Mesendoderm (in vitro differentiated cells): ENCODE measurements at regions not wholly inside any gene's neighbourhood (a gene's known extent, or its start where the extent isn't known, plus 50 kb on each side); places are given as distances from the start of the nearest gene placed in this dataset.

Experiments used
- DNase-seq: peaks from one replicate; pipeline ENCODE4 v3.0.0; 2013
- H2AK5ac ChIP-seq: 2 replicates; pipeline ENCODE4 v1.6.1; 2013; ENCODE audit warnings: low read length, inconsistent platforms
- H2BK120ac ChIP-seq: 2 replicates; pipeline ENCODE4 v1.6.1; 2013; ENCODE audit warnings: low read depth, mild to moderate bottlenecking, low read length, moderate library complexity, mixed read lengths
- H2BK15ac ChIP-seq: replicated peaks from 2 replicates; pipeline ENCODE4 v1.6.1; 2013; ENCODE audit warnings: low read depth, mild to moderate bottlenecking, moderate library complexity
- H2BK5ac ChIP-seq: 2 replicates; pipeline ENCODE4 v1.6.1; 2013; ENCODE audit warnings: low read length, inconsistent platforms
- H3K18ac ChIP-seq: 2 replicates; pipeline ENCODE4 v1.6.1; 2013; ENCODE audit warnings: mild to moderate bottlenecking, low read length, mixed read lengths
- H3K23ac ChIP-seq: one replicate; pipeline ENCODE4 v1.6.1; 2013; ENCODE audit warnings: low read length
- H3K27ac ChIP-seq: 2 replicates; pipeline ENCODE4 v1.5.1; 2013; ENCODE audit warnings: low read depth, mild to moderate bottlenecking, inconsistent platforms, low read length, moderate library complexity
- H3K27me3 ChIP-seq: 2 replicates; pipeline ENCODE4 v1.6.1; 2013; ENCODE audit warnings: low read length, control low read depth, mild to moderate bottlenecking, inconsistent platforms; ENCODE audit not compliant: insufficient read depth, poor library complexity
- H3K36me3 ChIP-seq: 2 replicates; pipeline ENCODE4 v1.6.1; 2013; ENCODE audit warnings: low read length, inconsistent platforms; ENCODE audit not compliant: control insufficient read depth, insufficient read depth
- H3K4ac ChIP-seq: one replicate; pipeline ENCODE4 v1.6.1; 2013; ENCODE audit warnings: low read depth, mild to moderate bottlenecking, low read length, moderate library complexity
- H3K4me1 ChIP-seq: 2 replicates; pipeline ENCODE4 v1.6.1; 2013; ENCODE audit warnings: low read depth, low read length, inconsistent platforms; ENCODE audit not compliant: control insufficient read depth
- H3K4me2 ChIP-seq: 2 replicates; pipeline ENCODE4 v1.6.1; 2013; ENCODE audit warnings: low read length
- H3K4me3 ChIP-seq: 2 replicates; pipeline ENCODE4 v1.5.1; 2013; ENCODE audit warnings: mild to moderate bottlenecking, low read length
- H3K56ac ChIP-seq: one replicate; pipeline ENCODE4 v1.6.1; 2013; ENCODE audit warnings: low read length
- H3K79me1 ChIP-seq: 2 replicates; pipeline ENCODE4 v1.6.1; 2013; ENCODE audit warnings: low read length, inconsistent platforms
- H3K79me2 ChIP-seq: 2 replicates; pipeline ENCODE4 v1.6.1; 2013; ENCODE audit warnings: mild to moderate bottlenecking, low read length; ENCODE audit not compliant: control insufficient read depth, insufficient read depth
- H3K9ac ChIP-seq: 2 replicates; pipeline ENCODE4 v1.6.1; 2013; ENCODE audit warnings: low read length, inconsistent platforms
- H4K5ac ChIP-seq: one replicate; pipeline ENCODE4 v1.6.1; 2013; ENCODE audit warnings: low read length
- H4K8ac ChIP-seq: one replicate; pipeline ENCODE4 v1.6.1; 2013; ENCODE audit warnings: low read depth, mild to moderate bottlenecking, control low read depth, low read length, moderate library complexity
- WGBS: extraction: QIAGEN DNeasy Blood & Tissue Kit; methylation state at CpG from one replicate; pipeline ENCODE4 v1.1.7; 2013; ENCODE audit warnings: low lambda C conversion rate, missing lambda C conversion rate; ENCODE audit not compliant: insufficient coverage; ENCODE audit errors: extremely low coverage; 5-methylcytosine and 5-hydroxymethylcytosine counted together

- Histone ChIP-seq H3K18ac (no peak overlapping the region), H3K27me3 (no peaks in the 10 kb centered on the region), H3K4me3 (no peak overlapping the region), H3K27ac (no peak overlapping the region), H3K23ac (no peak overlapping the region), H3K79me1 (no peaks in the 10 kb centered on the region), H3K9ac (no peak overlapping the region), H3K56ac (no peak overlapping the region), H2BK15ac (no peak overlapping the region), H2BK5ac (no peak overlapping the region), H2BK120ac (no peak overlapping the region), H3K36me3 (no peaks in the 10 kb centered on the region), H2AK5ac (no peak overlapping the region), H3K4me1 (no peaks in the 10 kb centered on the region), H4K8ac (no peak overlapping the region), H3K79me2 (no peaks in the 10 kb centered on the region), H4K5ac (no peak overlapping the region), H3K4me2 (no peak overlapping the region), H3K4ac (no peak overlapping the region)
- no peak for DNase-seq
- WGBS, result no CpG with 5 or more reads among the region's 1 CpG
Observed at GRCh38 chr10:4568086-4568485, 257.9 kb upstream of the AKR1E2 start.

GRCh38 chr10:4567637-4568036 lies 258.4 kb upstream of the AKR1E2 start:
- H3K4me1 ChIP-seq, result no peaks in the 10 kb centered on the region
- H2BK120ac ChIP-seq, result no peak overlapping the region
- no peak overlapping the region for H3K9ac ChIP-seq
- H2BK5ac ChIP-seq, result no peak overlapping the region
- no peak overlapping the region for H4K8ac ChIP-seq
- no peaks in the 10 kb centered on the region for H3K79me1 ChIP-seq
- no peak overlapping the region for H3K4ac ChIP-seq
- no peak overlapping the region for H3K23ac ChIP-seq
- no peak overlapping the region for H2BK15ac ChIP-seq
- no peaks in the 10 kb centered on the region for H3K36me3 ChIP-seq
- H4K5ac ChIP-seq, result no peak overlapping the region
- H3K27me3 ChIP-seq, result no peaks in the 10 kb centered on the region
- H3K79me2 ChIP-seq, result no peaks in the 10 kb centered on the region
- H3K27ac ChIP-seq, result no peak overlapping the region
- no peak for DNase-seq
- H3K56ac ChIP-seq, result no peak overlapping the region
- H3K4me3 ChIP-seq, result no peak overlapping the region
- no CpG with 5 or more reads among the region's 1 CpG for WGBS
- H2AK5ac ChIP-seq, result no peak overlapping the region
- H3K4me2 ChIP-seq, result no peak overlapping the region
- no peak overlapping the region for H3K18ac ChIP-seq

GRCh38 chr10:4566011-4566410 lies 260.0 kb upstream of the AKR1E2 start:
- no peak overlapping the region for H2BK15ac ChIP-seq

GRCh38 chr10:4561296-4561695 lies 264.7 kb upstream of the AKR1E2 start:
- no peak overlapping the region for H4K5ac ChIP-seq
- H2BK5ac ChIP-seq, result no peak overlapping the region
- no peak overlapping the region for H2BK120ac ChIP-seq
- H4K8ac ChIP-seq, result no peak overlapping the region
- H3K56ac ChIP-seq, result no peak overlapping the region
- no peak overlapping the region for H3K4me2 ChIP-seq
- H3K27me3 ChIP-seq, result no peaks in the 10 kb centered on the region
- H3K79me1 ChIP-seq, result no peaks in the 10 kb centered on the region
- H3K4ac ChIP-seq, result no peak overlapping the region
- WGBS, result no CpG with 5 or more reads among the region's 5 CpGs
- H3K4me1 ChIP-seq, result no peaks in the 10 kb centered on the region
- no peak overlapping the region for H3K4me3 ChIP-seq
- no peaks in the 10 kb centered on the region for H3K79me2 ChIP-seq
- no peak overlapping the region for H2AK5ac ChIP-seq
- no peak overlapping the region for H3K9ac ChIP-seq
- no peak overlapping the region for H3K27ac ChIP-seq
- H3K23ac ChIP-seq, result no peak overlapping the region
- no peak overlapping the region for H2BK15ac ChIP-seq
- H3K36me3 ChIP-seq, result no peaks in the 10 kb centered on the region
- no peak overlapping the region for H3K18ac ChIP-seq
- no peak for DNase-seq

More at GRCh38 chr10:4566011-4566410, 260.0 kb upstream of the AKR1E2 start:
- H3K56ac ChIP-seq, result no peak overlapping the region
- no peaks in the 10 kb centered on the region for H3K79me2 ChIP-seq
- H3K4me2 ChIP-seq, result no peak overlapping the region
- no peak overlapping the region for H2BK120ac ChIP-seq
- no peak overlapping the region for H4K5ac ChIP-seq
- H3K4me3 ChIP-seq, result no peak overlapping the region
- no peak overlapping the region for H3K18ac ChIP-seq
- H3K79me1 ChIP-seq, result no peaks in the 10 kb centered on the region
- no peak overlapping the region for H4K8ac ChIP-seq
- no peak overlapping the region for H3K23ac ChIP-seq
- H2AK5ac ChIP-seq, result no peak overlapping the region
- no peaks in the 10 kb centered on the region for H3K36me3 ChIP-seq
- no peaks in the 10 kb centered on the region for H3K27me3 ChIP-seq
- H3K4ac ChIP-seq, result no peak overlapping the region
- H3K9ac ChIP-seq, result no peak overlapping the region
- no peak overlapping the region for H3K27ac ChIP-seq
- no peak for DNase-seq
- H3K4me1 ChIP-seq, result no peaks in the 10 kb centered on the region
- H2BK5ac ChIP-seq, result no peak overlapping the region
- WGBS, result no CpG with 5 or more reads among the region's 2 CpGs

GRCh38 chr10:4557469-4557868 lies 268.5 kb upstream of the AKR1E2 start:
- Histone ChIP-seq H3K4me2 (no peak overlapping the region), H3K27ac (no peak overlapping the region)
- no CpG with 5 or more reads among the region's 13 CpGs for WGBS

GRCh38 chr10:4556527-4556926 lies 269.5 kb upstream of the AKR1E2 start:
- H2BK5ac ChIP-seq, result no peak overlapping the region
- no peak overlapping the region for H3K18ac ChIP-seq
- H3K4me3 ChIP-seq, result no peak overlapping the region
- H3K79me2 ChIP-seq, result no peaks in the 10 kb centered on the region
- H3K27me3 ChIP-seq, result no peaks in the 10 kb centered on the region
- no peak overlapping the region for H3K27ac ChIP-seq
- H3K9ac ChIP-seq, result no peak overlapping the region
- H2BK120ac ChIP-seq, result no peak overlapping the region
- H3K36me3 ChIP-seq, result no peaks in the 10 kb centered on the region
- no peak overlapping the region for H3K4ac ChIP-seq
- H3K4me1 ChIP-seq, result no peaks in the 10 kb centered on the region
- H3K56ac ChIP-seq, result no peak overlapping the region
- no peak overlapping the region for H3K23ac ChIP-seq
- no peak for DNase-seq
- H4K8ac ChIP-seq, result no peak overlapping the region
- no peak overlapping the region for H2BK15ac ChIP-seq
- no peak overlapping the region for H3K4me2 ChIP-seq
- H4K5ac ChIP-seq, result no peak overlapping the region
- H3K79me1 ChIP-seq, result no peaks in the 10 kb centered on the region
- H2AK5ac ChIP-seq, result no peak overlapping the region

More at GRCh38 chr10:4557469-4557868, 268.5 kb upstream of the AKR1E2 start:
- H3K36me3 ChIP-seq, result no peaks in the 10 kb centered on the region
- no peak overlapping the region for H4K5ac ChIP-seq
- H3K4me3 ChIP-seq, result no peak overlapping the region
- no peak overlapping the region for H2BK120ac ChIP-seq
- H2BK5ac ChIP-seq, result no peak overlapping the region
- H4K8ac ChIP-seq, result no peak overlapping the region
- no peak overlapping the region for H2AK5ac ChIP-seq
- no peak overlapping the region for H3K18ac ChIP-seq
- H3K9ac ChIP-seq, result no peak overlapping the region
- no peak overlapping the region for H3K23ac ChIP-seq
- H3K4ac ChIP-seq, result no peak overlapping the region
- no peak for DNase-seq
- no peak overlapping the region for H3K56ac ChIP-seq
- no peaks in the 10 kb centered on the region for H3K79me1 ChIP-seq
- H3K4me1 ChIP-seq, result no peaks in the 10 kb centered on the region
- no peaks in the 10 kb centered on the region for H3K27me3 ChIP-seq
- no peak overlapping the region for H2BK15ac ChIP-seq
- no peaks in the 10 kb centered on the region for H3K79me2 ChIP-seq
